ENCODE measurements at regions not wholly inside any gene's neighbourhood (a gene's known extent, or its start where the extent isn't known, plus 50 kb on each side); places are given as distances from the start of the nearest gene placed in this dataset.

DNA sequence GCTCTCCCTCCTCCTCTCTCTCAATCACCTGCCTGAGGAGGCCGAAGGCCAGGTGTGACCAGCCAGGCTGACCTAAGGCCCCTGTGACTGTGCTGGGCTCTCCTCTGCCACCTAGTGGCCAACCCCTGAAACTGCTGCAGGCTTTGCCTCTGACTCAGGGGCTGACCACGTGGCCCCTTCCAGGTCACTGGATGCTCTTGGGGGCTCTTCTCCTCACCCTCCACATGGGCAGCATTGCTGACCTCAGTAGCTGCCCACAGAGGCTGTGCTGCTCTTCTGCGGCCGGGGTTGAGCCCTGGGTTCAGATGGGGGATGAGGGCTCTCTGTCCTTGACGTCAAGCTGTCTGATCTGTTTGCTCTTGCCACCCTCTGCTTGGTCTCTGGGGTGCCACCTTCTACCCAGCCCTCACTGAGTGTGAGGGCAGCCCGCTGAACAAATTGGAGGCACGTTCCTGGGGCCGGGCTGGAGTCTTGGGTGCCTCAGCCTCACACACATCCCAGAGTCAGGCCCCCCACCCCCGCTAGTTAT lies 122.7 kb downstream of the TWIST2 start:
- no peak for TF ChIP-seq EP300 (IDR thresholded peaks at IDR 0.05)
- TF ChIP-seq, protein P1, sequence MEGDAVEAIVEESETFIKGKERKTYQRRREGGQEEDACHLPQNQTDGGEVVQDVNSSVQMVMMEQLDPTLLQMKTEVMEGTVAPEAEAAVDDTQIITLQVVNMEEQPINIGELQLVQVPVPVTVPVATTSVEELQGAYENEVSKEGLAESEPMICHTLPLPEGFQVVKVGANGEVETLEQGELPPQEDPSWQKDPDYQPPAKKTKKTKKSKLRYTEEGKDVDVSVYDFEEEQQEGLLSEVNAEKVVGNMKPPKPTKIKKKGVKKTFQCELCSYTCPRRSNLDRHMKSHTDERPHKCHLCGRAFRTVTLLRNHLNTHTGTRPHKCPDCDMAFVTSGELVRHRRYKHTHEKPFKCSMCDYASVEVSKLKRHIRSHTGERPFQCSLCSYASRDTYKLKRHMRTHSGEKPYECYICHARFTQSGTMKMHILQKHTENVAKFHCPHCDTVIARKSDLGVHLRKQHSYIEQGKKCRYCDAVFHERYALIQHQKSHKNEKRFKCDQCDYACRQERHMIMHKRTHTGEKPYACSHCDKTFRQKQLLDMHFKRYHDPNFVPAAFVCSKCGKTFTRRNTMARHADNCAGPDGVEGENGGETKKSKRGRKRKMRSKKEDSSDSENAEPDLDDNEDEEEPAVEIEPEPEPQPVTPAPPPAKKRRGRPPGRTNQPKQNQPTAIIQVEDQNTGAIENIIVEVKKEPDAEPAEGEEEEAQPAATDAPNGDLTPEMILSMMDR (IDR thresholded peaks at IDR 0.05), result peak in 6 of 7 experiments; percentile 73 to 99 (median 93)
- no peak for TF ChIP-seq POLR2A (IDR thresholded peaks at IDR 0.05)
